ENCODE measurements at regions not wholly inside any gene's neighbourhood (a gene's known extent, or its start where the extent isn't known, plus 50 kb on each side); places are given as distances from the start of the nearest gene placed in this dataset.

DNA sequence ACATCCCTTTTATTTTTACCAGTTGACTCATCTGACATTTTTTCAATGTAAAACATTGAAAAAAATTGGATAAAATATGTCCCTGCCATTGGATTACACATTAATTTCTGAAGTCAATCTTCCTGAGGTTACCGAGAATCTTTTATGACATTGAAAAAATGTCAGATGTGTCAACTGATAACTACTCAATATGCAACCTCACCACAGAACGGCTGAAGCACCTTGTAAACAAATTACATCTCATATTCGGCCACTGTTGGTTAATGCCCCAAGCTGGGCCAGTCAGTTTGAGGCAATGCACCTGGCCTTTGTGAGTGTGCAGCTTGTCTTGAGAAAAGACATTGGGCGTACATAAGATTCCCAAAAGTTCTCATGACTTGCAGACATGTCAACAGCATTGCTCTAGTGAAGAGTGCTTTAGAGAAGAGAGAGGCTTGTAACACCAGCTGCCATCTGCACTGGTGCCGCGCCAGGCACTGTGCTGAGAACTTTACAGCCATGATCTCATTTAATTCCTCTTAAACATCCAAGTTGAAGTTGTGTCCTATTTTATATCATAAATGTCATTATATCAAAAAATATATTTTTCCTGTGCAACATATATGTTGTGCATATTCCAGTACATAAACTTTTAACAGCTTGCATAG is 112.7 kb upstream of the SLC35G4 start:
- H3K4me3 ChIP-seq (ENCODE audit: low read depth, low read length), result no peak overlapping the region
- TF ChIP-seq GLIS2 (tag by site-specific recombination; IDR thresholded peaks at IDR 0.05), result no peak
- TF ChIP-seq ZNF221 (tag by site-specific recombination; IDR thresholded peaks at IDR 0.05; ENCODE audit: borderline replicate concordance), result no peak
- TF ChIP-seq, protein P1, sequence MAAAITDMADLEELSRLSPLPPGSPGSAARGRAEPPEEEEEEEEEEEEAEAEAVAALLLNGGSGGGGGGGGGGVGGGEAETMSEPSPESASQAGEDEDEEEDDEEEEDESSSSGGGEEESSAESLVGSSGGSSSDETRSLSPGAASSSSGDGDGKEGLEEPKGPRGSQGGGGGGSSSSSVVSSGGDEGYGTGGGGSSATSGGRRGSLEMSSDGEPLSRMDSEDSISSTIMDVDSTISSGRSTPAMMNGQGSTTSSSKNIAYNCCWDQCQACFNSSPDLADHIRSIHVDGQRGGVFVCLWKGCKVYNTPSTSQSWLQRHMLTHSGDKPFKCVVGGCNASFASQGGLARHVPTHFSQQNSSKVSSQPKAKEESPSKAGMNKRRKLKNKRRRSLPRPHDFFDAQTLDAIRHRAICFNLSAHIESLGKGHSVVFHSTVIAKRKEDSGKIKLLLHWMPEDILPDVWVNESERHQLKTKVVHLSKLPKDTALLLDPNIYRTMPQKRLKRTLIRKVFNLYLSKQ (tag by site-specific recombination; IDR thresholded peaks at IDR 0.05; ENCODE audit: borderline replicate concordance), result no peak
- no peak for TF ChIP-seq ZBTB17 (tag by site-specific recombination; IDR thresholded peaks at IDR 0.05)
- TF ChIP-seq ZNF2 (tag by site-specific recombination; IDR thresholded peaks at IDR 0.05), result no peak
- no peak for TF ChIP-seq ZNF624 (tag by site-specific recombination; IDR thresholded peaks at IDR 0.05)
- no peak for TF ChIP-seq SP2 (tag by site-specific recombination; IDR thresholded peaks at IDR 0.05)
- TF ChIP-seq ZNF133 (tag by site-specific recombination; IDR thresholded peaks at IDR 0.05), result no peak
- no peak for TF ChIP-seq KLF7 (tag by site-specific recombination; IDR thresholded peaks at IDR 0.05; ENCODE audit: borderline replicate concordance)
- no peaks in the 10 kb centered on the region for H3K9me3 ChIP-seq (ENCODE audit: control insufficient read depth, insufficient read depth, low read depth, low read length)
- H3K4me1 ChIP-seq (ENCODE audit: control insufficient read depth, insufficient read depth, low read length), result no peaks in the 10 kb centered on the region
- no peak overlapping the region for H3K27ac ChIP-seq (ENCODE audit: extremely low read depth, low read depth, low read length)
- CTCF ChIA-PET, result interaction anchor here (1.0 to 1.3 kb wide), 2 partner anchors 23 to 186 kb away, joined by 3 to 4 read pairs; no protein-coding TSS in a partner anchor
- no peaks in the 10 kb centered on the region for H3K36me3 ChIP-seq (ENCODE audit: control insufficient read depth in 2 of 2, insufficient read depth in 1 of 2, low read length in 2 of 2)
- POLR2A ChIA-PET, result no interaction called here

DNA sequence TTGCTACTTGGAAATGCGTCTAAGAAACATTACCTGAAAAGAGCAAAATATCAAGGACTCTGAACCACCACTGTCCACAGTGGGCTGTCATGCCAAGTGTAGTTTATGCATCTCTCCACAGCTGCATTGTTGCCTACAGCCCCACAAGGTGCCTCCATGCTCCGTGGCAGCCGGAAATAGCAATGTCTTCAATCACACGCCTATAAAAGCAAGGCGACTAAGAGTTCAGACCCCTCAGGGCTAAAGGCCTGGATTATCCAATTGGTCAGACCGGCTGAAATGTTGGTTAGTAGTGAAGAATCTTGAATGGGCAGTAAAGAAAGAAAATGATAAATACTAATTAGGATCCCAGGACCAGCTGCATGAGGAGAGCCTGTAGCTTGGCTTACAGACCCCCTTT is 114.0 kb upstream of the SLC35G4 start:
- no peaks in the 10 kb centered on the region for H3K4me1 ChIP-seq (ENCODE audit: control insufficient read depth, insufficient read depth, low read length)
- H3K36me3 ChIP-seq (ENCODE audit: control insufficient read depth in 2 of 2, insufficient read depth in 1 of 2, low read length in 2 of 2), result no peaks in the 10 kb centered on the region
- H3K27ac ChIP-seq (ENCODE audit: extremely low read depth, low read depth, low read length), result no peak overlapping the region
- TF ChIP-seq, protein P2, sequence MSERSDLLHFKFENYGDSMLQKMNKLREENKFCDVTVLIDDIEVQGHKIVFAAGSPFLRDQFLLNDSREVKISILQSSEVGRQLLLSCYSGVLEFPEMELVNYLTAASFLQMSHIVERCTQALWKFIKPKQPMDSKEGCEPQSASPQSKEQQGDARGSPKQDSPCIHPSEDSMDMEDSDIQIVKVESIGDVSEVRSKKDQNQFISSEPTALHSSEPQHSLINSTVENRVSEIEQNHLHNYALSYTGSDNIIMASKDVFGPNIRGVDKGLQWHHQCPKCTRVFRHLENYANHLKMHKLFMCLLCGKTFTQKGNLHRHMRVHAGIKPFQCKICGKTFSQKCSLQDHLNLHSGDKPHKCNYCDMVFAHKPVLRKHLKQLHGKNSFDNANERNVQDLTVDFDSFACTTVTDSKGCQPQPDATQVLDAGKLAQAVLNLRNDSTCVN (tag by site-specific recombination; optimal IDR thresholded peaks at IDR 0.05), result no peak
- TF ChIP-seq ZNF394 (tag by site-specific recombination; IDR thresholded peaks at IDR 0.05; ENCODE audit: borderline replicate concordance) (no peak), ZNF266 (tag by site-specific recombination; IDR thresholded peaks at IDR 0.05; ENCODE audit: low read depth) (no peak), BCL11B (tag by site-specific recombination; IDR thresholded peaks at IDR 0.05; ENCODE audit: low read depth) (no peak), GLIS1 (tag by site-specific recombination; IDR thresholded peaks at IDR 0.05) (no peak), ZSCAN30 (tag by site-specific recombination; IDR thresholded peaks at IDR 0.05) (no peak), MZF1 (tag by site-specific recombination; IDR thresholded peaks at IDR 0.05; ENCODE audit: borderline replicate concordance) (no peak), ZNF555 (tag by site-specific recombination; conservative IDR thresholded peaks at IDR 0.05) (no peak), ZNF785 (tag by site-specific recombination; IDR thresholded peaks at IDR 0.05) (no peak)
- TF ChIP-seq, protein P3, sequence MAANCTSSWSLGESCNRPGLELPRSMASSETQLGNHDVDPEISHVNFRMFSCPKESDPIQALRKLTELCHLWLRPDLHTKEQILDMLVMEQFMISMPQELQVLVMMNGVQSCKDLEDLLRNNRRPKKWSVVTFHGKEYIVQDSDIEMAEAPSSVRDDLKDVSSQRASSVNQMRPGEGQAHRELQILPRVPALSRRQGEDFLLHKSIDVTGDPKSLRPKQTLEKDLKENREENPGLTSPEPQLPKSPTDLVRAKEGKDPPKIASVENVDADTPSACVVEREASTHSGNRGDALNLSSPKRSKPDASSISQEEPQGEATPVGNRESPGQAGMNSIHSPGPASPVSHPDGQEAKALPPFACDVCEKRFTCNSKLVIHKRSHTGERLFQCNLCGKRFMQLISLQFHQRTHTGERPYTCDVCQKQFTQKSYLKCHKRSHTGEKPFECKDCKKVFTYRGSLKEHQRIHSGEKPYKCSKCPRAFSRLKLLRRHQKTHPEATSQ (tag by site-specific recombination; IDR thresholded peaks at IDR 0.05), result no peak
- TF ChIP-seq, protein P4, sequence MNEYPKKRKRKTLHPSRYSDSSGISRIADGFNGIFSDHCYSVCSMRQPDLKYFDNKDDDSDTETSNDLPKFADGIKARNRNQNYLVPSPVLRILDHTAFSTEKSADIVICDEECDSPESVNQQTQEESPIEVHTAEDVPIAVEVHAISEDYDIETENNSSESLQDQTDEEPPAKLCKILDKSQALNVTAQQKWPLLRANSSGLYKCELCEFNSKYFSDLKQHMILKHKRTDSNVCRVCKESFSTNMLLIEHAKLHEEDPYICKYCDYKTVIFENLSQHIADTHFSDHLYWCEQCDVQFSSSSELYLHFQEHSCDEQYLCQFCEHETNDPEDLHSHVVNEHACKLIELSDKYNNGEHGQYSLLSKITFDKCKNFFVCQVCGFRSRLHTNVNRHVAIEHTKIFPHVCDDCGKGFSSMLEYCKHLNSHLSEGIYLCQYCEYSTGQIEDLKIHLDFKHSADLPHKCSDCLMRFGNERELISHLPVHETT (tag by site-specific recombination; IDR thresholded peaks at IDR 0.05), result no peak
- TF ChIP-seq, protein P5, sequence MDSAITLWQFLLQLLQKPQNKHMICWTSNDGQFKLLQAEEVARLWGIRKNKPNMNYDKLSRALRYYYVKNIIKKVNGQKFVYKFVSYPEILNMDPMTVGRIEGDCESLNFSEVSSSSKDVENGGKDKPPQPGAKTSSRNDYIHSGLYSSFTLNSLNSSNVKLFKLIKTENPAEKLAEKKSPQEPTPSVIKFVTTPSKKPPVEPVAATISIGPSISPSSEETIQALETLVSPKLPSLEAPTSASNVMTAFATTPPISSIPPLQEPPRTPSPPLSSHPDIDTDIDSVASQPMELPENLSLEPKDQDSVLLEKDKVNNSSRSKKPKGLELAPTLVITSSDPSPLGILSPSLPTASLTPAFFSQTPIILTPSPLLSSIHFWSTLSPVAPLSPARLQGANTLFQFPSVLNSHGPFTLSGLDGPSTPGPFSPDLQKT (IDR thresholded peaks at IDR 0.05; ENCODE audit: borderline replicate concordance, low read depth, low read length), result no peak
- POLR2A ChIA-PET, result no interaction called here
- no peak overlapping the region for H3K4me3 ChIP-seq (ENCODE audit: low read depth, low read length)
- no peaks in the 10 kb centered on the region for H3K9me3 ChIP-seq (ENCODE audit: control insufficient read depth, insufficient read depth, low read depth, low read length)
- CTCF ChIA-PET, result interaction anchor here (1.2 kb wide), 1 partner anchor 185 kb away, joined by 4 read pairs; no protein-coding TSS in a partner anchor
